ENCODE measurements at regions not wholly inside any gene's neighbourhood (a gene's known extent, or its start where the extent isn't known, plus 50 kb on each side); places are given as distances from the start of the nearest gene placed in this dataset.
"Not testable (repeated sequence)": the region's sequence is repeated elsewhere in the genome, so short reads cannot be mapped to it uniquely, and the experiment has no call there.

DNA sequence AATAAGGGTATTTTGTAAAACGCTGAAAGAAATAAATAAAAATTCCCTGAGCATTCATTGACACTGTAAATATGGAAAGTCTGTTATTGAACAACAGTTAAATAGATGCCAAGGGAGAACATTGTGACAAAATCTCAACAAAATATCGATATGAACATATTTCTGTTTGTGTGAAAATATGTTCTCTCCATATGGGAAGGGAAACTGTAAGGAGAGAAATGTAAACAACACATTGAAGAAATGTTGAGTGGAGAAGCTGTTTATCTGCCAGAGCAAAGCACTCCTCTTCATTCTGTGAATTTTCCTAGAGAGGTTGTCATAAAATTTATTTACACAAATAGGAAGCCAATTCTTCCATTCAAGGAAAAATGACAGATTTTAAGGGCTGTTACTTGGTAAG is 57.1 kb upstream of the EOMES start:
- ATAC-seq: no peak

DNA sequence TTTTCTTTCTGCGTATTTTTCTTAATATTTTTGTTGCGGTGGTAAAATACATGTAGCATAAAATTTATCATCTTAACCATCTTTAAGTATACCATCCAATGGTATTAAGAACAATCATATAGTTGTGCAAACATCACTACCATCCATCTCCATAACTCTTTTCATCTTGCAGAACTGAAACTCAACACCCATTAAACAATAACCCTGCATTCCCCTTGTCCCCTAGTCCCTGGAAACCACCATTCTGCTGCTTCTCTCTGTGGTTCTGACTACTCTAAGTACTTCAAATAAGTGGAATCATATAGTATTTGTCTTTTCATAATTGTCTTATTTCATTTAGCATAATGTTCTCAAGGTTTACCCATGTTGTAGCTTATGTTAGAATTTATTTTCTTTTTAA is 67.3 kb upstream of the EOMES start:
- ATAC-seq: no peak

DNA sequence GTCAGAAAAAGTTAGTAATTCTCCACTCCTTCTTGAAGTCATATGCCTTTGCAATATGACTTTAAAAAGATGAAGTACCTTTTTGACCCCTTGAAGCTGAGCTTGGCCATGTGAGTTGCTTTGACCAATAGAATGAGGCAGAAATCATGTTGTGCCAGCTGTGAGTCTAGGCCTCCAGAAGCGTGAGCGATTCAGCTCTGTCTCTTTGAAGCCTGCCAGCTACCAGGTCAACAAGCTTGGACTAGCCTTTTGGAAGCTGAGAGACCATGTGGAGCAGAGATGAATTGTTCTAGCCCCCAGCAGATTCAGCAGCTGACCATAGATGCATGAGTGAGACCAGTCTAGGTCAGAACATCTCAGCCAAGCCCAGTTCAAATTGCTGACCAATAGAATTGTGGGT is 69.8 kb upstream of the EOMES start:
- no peak for ATAC-seq

DNA sequence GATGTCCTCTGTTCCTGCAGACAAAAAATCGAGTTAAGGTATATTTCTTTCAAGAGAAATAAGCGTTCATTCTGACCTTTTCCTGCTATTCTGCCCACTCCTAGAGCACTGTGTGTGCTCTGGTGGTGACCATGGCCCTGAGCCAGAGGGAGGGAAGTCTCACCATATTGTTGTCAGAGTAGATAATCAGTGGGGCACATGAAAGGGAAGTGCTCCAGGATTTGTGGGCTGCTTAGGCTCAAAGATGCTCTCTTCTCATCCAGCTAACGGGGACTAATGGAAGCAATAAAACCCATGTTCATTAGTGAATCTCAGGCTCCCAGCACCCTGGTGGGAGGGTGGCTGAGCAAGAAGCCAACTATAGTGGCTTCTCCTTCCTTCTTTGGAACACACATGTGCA is 70.7 kb upstream of the EOMES start:
- ATAC-seq: no peak

DNA sequence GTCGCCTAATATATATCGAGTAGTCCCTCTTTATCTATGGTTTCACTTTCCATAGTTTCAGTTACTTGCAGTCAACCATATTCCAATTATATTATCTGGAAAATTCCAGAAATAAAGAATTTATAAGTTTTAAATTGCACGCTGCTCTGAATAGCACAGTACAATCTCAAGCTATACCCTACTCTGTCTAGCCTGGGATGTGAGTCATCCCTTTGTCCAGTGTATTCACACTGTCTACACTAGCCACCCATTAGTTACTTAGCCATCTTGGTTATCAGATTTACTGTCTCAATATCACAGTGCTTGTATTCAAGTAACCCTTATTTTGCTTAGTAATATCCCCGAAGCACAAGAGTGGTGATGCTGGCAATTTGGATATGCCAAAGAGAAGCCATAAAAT is 72.1 kb upstream of the EOMES start:
- ATAC-seq: no peak

DNA sequence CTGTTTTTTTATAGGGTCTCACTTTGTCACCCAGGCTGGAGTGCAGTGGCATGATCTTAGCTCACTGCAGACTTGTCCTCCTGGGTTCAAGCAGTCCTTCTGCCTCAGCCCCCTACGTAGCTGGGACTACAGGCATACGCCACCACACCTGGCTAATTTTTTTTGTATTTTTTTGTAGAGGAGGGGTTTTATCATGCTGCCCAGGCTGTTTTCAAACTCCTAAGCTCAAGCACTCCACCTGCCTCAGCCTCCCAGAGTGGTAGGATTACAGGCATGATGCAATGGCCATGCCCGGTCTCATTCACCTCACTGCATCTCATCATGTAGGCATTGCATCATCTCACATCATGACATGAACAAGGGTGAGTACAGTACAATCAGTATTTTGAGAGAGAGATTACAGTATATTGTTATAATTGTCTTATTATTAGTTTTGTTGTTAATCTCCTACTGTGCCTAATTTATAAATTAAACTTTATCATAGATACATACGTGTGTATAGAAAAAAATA is 74.3 kb upstream of the EOMES start:
- no peak for ATAC-seq

DNA sequence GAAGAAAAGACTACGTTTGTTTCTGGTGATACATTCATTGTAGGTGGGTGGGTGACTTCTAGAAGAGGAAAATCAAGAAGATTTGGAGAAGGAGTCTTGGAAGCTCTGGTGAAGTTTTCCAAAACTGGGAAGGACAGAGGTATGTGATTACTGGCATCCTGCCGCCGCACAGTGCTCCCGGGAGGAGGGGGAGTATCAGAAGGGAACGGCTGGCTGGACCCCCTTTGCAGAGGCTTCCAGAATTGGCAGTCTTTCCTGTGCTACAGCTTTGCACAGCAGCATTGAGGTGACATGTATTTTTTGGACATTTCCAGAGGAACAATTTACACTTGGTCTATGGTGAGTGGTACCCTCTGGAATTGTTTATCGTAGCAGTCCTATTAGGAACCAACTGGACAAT is 75.7 kb upstream of the EOMES start:
- ATAC-seq: no peak

DNA sequence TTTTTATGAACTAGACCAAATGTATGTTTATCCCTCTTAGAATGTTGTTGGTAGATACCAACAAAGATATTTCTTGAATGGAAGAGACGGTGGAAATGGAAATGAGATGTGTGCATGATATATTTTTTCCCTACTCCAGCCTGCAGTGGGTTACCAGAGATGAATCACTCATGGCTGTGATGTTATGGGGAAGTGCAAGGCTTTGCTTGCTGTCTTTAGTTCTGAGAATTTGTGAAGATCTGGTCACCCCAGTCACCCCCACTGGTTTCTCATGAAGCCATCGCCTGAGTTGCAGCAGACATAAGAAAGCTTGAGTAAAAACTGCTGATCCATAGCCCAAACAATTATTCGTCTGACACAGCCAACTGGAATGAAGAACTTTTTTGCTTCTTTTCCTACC is 78.1 kb upstream of the EOMES start:
- ATAC-seq: no peak

DNA sequence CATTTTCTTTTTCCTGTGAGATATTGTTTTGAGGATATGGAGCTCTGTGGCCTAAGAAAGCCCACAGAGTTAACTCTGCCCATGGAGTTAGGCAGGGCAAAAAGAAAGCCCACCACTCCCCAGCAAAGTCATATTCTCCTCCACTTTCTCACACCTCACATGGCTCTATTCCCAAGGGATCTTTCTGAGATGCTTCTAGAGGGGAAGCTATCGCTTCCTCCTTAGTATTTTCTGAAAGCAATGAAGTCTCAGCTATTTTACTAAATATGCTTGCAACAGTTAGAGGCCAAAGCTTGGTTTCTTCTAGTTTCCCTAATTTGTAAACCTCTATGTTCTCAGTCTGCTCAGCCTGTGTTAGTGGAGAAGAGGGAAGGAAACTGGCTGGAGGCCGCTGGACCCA is 80.3 kb upstream of the EOMES start:
- ATAC-seq: no peak

DNA sequence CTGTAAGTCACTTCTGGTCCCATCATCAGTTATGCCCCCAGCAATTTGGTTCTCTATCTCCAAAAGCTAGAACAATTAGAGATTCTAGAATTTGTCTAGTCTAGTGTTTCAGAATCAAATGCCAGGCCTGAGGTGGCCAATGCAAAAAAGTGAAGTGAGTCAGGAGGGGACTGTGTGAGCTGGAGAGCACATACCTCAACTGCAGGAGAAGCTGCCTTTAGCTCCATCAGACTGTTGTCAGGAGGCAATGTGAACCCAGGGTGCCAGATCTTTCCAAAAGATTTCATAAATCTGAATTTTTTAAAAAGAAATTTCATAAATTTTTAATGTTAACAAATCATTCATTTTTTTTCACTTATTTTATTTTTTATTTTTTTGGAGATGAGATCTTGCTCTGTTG is 80.7 kb upstream of the EOMES start:
- no peak for ATAC-seq

DNA sequence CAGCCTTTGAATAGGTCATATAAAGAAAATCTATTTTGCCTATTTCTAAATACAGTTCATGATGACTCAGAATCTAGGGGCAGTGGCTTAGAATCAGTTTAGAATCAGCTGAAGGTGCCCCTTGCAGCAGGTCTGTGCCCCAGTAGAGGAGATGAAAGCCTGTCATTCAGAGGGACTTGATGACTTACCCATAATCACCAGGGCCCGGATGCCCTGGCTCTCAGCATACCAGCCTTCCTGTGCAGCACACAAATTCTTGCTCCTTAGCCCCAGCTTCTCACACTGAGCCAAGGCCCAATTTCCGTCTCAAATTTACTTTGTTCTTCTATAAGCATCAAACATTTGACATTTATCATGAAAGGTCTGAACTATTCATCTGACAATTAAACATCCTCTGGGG is 83.2 kb upstream of the EOMES start:
- ATAC-seq: no peak

DNA sequence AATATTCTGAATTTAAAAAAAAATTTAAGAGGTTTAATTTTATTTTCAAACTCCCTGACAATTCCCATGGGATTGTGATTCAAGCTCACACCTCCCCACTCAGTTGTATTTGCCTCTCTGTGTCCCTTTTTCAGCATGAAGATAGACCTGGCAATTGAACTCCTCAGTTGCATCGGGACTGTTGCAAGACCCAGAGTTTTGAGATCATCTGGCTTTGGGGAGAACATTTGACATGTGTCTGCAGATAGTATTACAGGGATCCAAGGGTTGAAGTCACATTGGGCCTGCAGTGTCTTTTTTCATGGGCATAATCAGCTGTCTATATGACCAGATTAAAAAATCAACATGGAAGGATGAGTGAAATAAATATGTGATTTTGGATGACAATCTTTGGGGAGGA is 91.1 kb upstream of the EOMES start:
- ATAC-seq: no peak

DNA sequence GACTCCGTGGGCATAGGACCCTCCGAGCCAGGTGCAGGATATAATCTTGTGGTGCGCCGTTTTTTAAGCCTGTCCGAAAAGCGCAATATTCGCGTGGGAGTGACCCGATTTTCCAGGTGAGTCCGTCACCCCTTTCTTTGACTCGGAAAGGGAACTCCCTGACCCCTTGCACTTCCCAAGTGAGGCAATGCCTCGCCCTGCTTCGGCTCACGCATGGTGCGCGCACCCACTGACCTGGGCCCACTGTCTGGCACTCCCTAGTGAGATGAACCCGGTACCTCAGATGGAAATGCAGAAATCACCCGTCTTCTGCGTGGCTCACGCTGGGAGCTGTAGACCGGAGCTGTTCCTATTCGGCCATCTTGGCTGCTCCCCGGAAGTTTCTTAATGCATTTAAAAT is 99.5 kb upstream of the EOMES start:
- not testable (repeated sequence) for ATAC-seq

DNA sequence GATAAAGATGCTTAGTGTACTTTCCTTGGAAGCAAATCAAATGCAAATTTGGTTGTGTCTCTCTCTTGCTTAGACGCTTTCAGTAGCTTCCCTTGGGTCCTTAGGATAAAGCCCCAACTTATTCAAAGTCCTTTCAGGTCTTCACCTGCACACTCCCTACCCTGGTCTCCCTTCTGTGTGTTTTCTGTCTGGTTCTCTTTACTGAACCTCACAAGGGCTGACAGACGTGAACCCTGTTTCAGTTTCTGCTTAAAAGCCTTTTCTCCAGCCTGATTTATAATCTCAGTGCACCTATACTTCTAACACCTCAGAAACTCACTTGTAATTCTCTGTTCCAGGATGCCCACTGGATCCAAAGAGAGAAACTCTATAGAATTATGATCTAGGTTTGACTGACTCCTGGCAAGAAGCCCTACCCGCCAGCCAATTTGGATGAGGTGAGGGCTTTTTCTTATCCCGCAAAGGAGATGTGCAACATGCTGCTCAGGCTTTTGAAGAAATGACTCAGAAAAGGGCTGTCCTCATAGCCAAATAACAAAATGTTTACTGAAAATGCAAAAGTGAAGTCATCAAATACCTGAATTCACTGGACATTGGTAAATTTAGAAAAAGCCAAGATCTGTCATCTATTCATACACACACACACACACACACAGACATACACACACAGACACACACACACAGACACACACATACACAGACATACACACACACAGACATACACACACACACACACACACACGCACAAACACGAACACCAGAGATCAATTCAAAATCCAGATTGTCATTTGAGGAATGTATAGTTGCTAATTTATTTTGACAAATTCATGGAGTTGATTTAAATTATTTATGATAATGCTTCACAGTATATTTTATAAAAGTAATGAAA is 102.4 kb upstream of the EOMES start:
- no peak for ATAC-seq

DNA sequence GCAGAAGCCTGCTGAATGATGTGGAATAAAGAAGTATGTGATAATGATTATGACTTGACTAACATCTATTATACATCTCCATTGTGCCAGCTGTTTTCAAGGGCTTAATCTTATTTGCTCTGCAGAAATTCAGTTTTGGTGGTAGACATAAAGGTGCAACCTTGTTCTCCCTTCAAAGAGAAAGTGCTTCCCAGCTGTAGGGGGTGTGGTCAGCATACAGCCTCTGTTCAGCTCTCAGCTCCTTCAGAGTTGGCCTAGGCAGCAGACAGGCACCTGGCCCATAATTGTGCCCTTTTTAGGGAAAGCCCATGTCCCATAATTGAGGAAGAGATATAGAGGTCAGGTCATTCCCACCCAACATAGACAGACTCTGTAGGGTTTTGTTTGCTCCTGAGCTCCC is 104.3 kb upstream of the EOMES start:
- ATAC-seq: no peak

DNA sequence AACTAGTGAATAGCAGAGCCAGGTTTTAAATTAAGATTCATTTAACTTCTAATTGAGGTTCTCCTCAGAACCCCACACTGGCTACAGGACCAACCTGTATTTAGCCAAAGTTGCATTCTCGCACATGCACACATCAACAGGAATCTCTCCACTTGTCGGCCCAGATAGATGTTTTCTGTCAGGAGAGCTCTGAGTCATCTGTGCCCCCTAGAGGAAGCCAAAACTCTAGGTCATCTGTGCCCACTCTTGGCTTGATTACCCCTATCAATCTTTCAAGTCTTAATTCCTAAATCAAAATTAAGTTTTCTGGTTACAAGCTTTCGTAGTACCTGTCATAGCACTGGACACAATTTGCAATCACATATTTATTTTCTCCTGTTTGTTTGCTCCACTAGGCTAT is 104.9 kb upstream of the EOMES start:
- ATAC-seq: no peak

DNA sequence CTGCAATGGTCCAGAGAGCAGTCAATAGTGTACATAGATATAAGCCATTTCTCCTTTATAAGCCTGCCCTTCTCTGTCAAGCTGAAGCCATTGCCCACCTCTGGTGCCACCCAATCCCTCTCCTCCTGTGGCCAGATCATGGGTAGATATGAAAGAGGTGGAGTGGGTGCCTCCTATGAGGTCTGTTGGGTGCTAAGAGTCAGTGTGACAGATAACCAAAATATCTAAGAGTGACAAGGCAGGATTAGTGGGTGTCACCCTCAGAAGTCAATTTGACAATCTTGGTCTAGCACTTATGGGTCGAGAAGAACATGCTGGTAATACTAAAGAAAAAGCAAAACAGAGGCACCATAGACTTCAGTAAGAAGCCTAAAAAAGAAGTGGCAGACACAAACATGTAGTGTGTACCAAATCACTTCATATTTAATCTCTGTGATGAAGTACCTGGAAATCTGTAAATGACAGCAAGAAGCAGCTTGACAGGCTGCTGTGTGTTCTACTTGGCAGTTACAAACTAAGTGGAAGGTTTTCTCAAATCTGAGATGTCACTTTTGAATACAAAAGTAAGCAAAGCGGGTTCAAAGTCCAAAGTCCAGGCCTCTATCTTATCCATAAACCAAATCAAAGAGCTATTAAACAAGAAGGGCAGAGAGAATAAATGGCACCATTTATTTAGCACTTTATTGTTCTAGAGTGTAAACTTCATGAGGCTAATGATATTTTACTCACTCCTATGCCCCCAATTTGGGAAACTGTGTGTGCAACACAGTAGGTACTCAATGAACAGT is 118.9 kb upstream of the EOMES start:
- ATAC-seq: no peak

DNA sequence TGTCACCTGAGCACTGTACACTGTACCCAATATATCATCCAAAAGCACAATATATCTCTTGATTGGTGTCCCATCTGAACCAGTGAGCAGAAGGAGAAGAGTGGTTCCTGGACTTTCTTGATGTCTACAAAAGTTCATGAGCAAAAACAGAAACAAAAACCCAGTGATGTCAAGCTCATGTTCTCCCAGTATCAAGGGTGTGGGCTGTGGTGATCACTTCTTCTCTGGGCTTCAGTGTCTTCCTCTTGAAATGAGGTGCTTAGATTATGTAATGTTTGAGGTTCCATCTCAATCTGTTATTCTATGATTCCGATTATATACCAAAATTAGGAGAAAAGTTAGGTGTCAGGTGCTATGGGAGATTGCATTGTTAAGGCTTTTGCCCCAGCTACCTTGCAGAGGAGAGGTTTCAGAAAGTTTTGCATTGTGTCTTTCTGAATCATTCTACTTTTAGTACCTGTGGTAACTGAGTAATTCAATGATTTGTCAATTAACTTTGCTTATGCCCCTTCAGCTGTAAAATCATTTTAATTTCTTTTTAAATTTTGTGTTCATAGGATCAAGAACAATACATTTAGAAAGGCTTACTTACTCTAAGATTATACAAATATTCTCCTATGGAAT is 122.0 kb upstream of the EOMES start:
- no peak for ATAC-seq

DNA sequence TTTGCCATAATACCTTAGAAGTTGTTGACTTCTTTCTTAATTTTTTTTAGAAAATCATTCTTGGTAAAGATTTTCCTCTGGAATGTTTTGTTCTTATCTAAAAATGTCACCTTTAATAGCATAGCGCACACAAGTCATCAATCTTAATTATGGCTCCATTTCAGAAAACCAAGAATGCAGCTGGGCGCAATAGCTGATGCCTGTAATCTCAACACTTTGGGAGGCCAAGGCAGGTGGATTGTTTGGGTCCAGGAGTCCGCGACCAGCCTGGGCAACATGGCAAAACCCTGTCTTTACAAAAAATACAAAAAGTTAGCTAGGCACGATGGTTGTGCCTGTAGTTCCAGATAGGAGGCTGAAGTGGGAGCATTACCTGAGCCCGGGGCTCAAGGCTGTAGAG is 125.6 kb upstream of the EOMES start:
- no peak for ATAC-seq

DNA sequence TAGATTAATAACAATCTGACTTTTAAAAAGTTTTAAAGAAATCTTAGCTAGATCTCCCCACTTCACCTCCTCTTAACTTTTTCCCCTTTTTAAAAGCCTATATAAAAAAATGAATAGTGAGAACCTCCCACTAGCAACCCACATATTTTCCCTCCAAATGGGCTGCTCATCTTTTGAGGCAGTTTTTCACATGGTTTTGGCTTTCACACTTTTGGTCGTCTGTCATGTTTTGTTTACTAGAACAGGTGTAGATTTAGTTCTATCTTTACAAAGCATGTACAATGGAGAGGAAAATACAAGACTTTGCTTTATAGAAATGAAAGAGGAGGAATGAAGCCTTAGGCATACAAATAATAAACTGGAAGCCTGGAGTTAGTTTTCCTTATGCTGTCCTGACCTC is 126.7 kb upstream of the EOMES start:
- ATAC-seq: no peak

DNA sequence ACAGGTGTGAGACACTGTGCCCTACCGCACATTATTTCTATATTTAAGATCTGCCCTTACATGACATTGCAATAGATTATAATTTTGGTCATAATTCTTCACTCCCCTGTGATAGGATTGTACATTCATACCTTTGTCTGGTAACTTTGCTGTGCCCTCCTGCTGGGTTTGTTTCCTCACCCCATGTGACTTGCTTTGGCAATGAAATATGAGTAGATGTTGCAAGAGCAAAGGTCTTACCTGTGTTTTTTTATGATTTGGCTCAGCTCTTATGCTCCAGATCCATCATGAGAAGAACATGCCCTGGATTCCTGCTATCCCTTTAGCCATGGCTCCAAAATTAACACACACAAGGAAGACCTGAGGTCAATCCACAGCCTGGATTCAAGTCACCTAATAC is 137.7 kb upstream of the EOMES start:
- no peak for ATAC-seq

DNA sequence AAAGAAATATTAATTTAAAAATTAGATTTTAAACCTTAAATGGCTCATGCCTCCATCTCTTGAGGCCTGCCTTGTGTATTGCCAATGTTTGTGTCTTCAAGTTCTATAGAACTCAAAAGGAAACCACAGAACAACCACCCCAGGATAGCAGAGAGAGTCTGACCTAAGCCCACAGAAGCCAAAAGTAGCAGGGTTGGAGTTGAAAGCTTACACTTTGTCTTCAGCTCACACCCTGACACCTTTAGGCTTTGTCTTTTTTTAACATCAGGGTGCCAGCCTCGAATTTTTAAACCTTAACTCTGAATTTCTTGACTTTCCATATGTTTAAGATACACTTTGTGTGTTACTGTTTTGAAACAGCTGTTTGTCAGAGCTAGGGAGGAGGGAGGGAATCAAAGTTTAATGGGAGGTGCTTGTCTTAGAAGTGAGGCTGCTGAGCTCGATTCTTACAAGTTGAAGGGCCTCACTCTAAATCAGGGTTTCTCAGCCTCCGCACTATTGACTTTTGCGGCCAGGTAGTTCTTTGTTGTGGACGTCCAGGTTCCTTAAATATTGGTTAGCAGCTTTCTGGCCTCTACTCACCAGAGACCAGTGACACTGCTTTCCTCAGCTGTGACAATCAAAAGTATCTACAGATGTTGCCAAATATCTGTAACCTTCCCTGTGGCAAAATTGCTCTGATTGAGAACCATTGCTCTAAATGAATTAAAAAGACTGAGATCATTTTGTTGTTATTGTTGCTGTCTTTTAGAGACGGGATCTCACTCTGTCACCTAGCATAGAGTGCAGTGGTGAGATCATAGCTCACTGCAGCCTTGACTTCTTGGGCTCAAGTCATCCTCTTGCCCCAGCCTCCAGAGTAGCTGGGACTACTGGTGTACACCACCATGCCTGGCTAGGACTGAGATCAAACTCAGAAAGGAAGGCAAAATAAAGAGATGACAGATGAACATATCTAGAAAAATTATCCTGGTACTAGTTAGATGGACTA is 139.2 kb upstream of the EOMES start:
- ATAC-seq: no peak
